Erythroblast (primary cell): ENCODE measurements at regions not wholly inside any gene's neighbourhood (a gene's known extent, or its start where the extent isn't known, plus 50 kb on each side); places are given as distances from the start of the nearest gene placed in this dataset.

Experiments
- GATA1 ChIP-seq: IDR thresholded peaks from 2 replicates; pipeline ENCODE4 v1.6.1; 2011; ENCODE audit warnings: low read depth, mild to moderate bottlenecking, control low read depth, low read length, moderate library complexity
- POLR2A ChIP-seq: IDR thresholded peaks from 2 replicates; pipeline ENCODE4 v1.6.1; 2011; ENCODE audit warnings: mild to moderate bottlenecking, low read length

DNA sequence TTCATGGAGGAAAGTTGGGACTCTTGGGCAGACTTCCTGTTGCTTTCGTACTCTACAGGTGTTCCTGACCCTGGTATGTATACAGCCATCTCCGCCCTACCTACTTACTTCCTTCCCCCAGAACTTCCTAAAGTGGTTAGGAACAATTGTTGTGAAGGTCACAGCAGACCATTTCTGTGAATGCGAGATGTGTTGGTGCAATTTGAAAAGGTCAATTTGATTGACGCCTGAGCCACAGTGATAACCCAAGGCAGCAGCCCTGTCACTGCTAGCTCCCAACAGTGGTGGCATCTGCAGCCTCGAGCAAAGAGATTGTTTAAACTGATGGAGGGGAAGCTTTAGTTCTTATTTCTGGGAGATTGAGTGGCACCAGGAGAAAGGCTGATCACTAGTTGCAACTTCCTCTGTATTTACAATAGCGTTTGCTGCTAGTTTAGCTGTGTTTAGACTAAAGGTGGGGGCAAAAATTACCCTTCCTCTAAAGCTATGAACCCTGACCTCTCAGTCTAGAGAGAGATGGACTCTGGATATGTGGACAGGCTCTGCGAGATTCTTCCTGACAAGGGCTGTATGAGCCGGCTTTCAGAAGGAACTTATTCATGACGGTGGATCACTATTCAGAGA is 78.3 kb upstream of the MAP4K3 start:
- TF ChIP-seq GATA1 = no peak
- TF ChIP-seq POLR2A = no peak
